GM18907 (cell line): ENCODE measurements at regions not wholly inside any gene's neighbourhood (a gene's known extent, or its start where the extent isn't known, plus 50 kb on each side); places are given as distances from the start of the nearest gene placed in this dataset.

ENCODE experiments used
- ATAC-seq: cut with Tn5 transposase; IDR thresholded peaks from one replicate; pipeline ENCODE4 v1.9.1; 2021; ENCODE audit warnings: mild to moderate bottlenecking, moderate library complexity; ENCODE audit not compliant: unreplicated experiment

- ATAC-seq = no peak
Observed at GRCh38 chr22:19639610-19640135, 74.6 kb upstream of the SEPTIN5 start.

DNA sequence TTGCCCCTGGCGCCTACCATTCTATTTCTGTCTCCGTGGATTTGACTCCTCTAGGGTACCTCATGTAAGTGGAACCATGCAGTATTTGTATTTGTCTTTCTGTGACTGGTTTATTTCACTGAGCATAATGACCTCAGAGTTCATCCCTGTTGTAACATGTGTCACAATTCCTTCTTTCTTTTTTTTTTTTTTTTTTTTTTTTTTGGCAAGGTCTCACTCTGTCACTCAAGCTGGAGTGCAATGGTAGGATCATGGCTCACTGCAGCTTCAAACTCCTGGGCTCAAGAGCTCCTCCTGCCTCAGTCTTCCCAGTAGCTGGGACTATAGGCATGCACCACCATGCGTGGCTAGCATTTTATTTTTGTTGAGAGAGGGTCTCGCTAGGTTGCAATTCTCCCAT is 74.0 kb upstream of the SEPTIN5 start:
- ATAC-seq = no peak

DNA sequence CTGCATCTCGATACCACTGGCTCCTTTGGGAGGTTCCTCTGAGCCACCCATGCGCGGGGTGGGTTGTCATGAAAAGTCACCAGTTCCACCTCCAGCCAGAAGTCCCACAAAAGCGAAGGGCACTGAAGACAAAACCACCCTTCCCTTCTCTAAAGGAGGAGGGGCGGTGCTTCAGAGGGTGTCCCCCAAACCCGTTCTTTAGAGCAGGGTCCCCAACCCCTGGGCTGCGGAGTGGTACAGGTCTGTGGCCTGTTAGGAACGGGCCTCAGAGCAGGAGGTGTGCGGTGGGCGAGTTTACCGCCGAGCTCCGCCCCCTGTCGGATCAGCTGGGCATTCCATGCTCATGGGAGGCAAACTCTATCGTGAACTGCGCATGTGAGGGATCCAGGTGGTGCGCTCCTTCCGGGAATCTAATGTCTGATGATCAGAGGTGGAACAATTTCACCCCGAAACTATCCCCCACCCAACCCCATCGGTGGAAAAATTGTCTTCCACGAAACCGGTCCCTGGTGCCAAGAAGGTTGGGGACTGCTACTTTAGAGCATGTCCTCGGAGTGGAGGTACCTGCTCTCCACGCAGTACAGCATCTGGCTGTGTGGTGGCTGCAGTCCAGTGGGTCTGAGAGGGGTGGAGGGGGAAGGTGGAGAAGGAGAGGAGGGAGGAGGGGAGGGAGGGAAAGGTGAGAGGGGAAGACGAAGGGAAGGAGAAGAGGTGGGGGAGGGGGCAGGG is 72.9 kb upstream of the SEPTIN5 start:
- no peak for ATAC-seq

DNA sequence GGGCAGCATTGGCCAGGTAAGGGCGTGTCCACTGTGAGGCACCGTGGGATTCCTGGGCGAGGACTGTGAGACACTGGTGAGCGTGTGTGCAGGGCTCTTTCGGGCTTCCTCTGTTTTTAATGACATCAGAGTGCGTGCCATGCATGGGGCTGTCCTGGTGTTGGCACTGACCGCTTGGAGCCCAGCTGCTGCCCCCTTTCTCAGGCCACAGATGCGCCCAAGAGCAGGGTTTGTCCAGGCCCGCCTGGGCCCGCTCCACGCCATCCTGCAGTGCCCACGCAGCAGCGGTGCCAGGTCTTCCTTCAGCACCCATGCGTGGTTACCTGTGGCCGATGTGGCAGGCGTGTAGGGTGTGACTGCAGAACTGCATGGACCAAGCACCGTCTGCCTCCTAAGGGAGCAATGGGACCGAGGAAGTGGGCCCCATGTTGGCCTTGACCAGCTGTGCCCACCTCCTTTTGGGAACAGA is 72.3 kb upstream of the SEPTIN5 start:
- no peak for ATAC-seq

- ATAC-seq = no peak
Observed at GRCh38 chr22:19643448-19644313, 70.6 kb upstream of the SEPTIN5 start.

DNA sequence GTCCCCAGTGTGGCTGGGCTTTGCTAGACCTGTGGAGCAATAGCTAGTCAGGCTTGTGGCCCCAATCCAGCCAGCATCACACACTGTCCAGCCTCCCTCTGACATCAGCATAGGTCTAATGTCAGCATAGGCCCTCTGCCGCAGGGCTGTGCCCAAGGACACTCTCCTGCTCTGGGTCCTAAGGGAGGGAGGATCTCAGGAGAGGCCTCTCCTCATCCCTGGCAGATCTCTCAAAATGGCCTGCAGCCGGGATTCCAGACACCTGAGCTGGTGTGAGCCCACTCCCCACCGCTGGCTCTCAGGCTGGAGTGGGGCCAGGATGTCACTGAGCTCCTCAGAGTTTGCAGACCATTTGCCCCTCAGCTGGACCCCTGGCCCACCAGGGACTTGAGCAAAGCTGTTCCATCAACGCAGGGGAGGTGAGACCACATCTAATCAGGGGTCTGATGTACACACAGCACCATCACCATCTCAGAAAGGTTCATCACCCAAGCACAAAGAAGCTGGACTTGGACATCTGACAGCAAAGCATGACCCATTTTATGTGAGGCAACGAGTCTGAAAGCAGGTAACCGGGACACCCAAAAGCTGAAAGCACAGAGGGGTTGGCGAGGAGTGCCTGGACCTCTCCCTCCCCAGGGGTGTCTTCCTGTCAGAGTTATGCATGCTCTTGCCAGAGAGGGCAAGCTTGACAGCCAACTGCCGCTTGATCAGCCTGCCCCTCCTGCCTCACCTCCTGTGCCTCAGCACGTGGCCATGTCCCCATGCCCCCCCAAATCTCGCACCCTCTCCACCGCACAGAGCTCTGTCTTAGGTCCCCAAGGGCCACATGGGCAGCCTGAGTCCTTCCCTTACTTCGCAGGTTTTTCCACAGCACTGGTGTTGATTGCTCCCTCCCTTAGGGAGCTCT is 69.7 kb upstream of the SEPTIN5 start:
- no peak for ATAC-seq

DNA sequence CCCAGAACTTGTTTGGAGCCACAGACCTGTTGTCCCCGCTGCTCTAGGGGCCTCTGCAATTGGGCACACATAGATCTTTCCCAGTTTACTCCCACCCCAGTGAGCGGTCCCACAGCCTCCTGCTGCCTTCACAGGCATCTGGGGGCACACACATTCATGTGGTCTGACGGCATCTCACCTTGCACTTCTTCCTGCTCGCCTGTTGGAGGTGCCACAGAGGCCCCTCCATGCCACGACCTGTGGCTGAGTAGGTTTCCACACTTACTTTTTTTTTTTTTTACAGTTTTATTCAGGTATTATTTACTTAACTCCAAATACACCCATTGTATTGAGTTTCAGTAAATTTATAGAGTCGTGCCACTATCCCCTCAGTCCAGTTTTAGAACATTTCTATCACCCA is 68.9 kb upstream of the SEPTIN5 start:
- no peak for ATAC-seq

GRCh38 chr22:19645905-19646304 is 68.4 kb upstream of the SEPTIN5 start:
- no peak for ATAC-seq

DNA sequence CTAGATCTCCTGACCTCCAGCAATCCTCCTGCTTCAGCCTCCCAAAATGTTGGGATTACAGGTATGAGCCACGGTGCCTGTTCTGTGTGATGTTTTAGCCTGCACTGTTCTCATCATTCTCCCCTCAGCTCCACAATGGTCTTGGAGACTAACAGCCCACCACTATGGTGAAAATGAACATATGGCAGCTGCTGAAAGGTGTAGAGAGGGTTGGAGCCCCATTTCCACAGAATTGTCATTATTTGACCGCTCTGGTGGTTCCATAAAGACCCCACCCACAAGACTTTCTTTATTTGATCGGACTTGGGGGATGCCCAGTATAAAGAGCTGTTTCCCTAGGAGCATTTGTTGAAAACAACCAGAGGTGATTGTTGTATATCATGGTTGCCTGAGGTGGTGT is 67.9 kb upstream of the SEPTIN5 start:
- ATAC-seq = no peak

DNA sequence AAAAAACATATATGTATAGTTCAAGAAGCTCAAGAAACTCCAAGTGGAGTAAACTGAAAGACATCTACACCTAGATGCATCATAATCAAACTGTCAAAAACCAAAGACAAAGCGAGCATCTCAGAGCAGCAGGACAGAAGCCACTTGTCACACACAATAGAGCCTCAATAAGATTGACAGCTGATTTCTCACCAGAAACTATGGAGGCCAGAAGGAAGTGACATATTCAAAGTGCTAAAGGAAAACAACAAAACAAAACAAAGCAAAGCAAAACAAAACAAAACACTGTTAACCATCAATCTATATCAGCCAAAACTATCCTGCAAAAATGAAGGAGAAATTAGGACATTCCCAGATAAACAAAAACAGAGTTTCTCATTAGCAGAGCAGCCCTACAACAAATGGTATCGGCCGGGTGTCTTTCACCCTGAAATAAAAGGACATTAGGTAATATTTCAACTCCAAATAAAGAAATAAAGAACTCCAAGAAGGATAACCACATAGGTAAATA is 65.8 kb upstream of the SEPTIN5 start:
- ATAC-seq = no peak

GRCh38 chr22:19652316-19652715 is 62.0 kb upstream of the SEPTIN5 start:
- no peak for ATAC-seq

GRCh38 chr22:19654338-19654987 is 59.8 kb upstream of the SEPTIN5 start:
- no peak for ATAC-seq

DNA sequence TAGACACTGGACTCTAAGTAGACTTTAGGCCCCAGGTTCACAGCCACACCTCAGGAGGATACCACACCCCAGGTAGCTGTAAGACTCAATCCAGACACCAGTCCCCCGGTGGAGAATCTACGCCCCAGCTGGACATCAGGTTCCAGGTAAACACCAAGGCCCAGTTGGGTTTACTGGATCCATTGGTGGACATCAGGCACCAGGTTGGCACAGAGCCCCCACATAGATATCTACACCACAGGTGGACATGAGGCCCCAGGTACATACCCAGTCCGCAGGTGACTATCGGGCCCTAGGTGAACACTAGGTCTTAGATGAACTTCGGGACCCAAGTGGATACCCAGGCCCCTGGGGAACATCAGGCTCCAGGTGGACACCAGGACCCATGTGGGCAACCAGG is 58.9 kb upstream of the SEPTIN5 start:
- no peak for ATAC-seq

DNA sequence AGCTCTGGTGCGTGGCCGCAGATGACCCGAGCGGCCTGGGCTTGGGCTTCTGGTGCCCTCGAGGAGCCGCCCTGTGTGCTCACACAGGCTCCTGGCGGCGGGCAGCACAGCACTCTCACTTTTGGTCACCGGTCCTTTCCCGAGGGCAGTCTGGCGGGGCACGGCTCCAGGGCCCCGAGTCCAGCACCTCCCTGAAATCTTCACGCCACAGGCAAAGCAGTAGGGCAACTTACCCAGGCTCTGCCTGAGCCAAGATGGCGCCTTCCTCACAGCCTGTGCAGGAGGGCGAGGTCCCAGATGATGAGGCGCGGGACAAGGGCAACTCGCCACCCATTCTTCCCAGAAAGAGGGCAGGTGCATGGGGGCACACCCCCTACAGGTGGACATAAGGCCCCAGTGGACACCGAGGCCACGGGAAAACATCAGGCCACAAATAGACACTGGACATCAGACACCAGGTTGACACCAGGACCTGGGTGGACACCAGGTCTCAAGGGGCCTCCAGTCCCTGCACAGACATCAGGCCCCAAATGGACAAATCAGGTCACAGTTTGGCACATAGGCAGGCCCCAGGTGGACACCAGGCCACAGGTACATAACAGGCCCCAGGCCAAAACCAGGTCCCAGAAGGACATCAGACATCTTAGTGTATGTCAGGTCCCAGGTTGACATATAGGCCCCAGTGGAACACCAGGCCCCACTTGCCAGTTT is 57.6 kb upstream of the SEPTIN5 start:
- ATAC-seq = no peak

DNA sequence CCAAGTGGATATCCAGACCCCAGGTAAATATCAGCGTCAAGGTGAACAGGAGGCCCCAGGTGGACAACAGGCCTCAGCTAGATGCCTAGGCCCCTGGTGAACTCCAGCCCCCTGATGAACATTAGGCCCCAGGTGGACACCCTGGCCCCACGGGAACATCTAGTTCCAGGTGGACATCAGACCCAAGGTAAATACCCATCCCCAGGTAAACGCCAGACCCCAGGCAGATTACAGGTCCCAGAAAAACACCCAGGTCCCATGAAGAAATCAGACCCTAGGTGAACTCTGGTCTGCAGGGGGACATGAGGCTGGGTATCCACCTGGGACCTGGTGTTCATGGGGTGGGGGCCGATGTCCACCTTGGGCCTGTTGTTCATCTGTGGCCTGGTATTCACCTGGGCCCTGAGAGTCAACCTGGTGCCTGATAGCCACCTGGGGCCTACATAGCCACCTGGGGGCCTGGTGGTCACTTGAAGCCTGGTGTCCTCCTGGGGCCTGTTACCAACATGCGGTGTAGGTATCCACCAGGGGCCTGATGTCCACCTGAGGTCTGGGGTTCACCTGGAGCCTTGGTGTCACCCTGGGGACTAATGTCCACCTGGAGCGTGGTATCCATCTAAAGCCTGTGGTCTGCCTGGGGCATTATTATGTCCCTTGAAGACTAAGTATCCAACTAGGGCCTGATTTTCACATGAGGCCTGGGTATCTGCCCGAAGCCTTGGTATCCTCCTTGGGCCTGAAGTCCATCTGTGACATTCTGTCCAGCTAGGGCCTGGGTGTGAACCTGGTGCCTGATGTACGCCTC is 56.8 kb upstream of the SEPTIN5 start:
- ATAC-seq = no peak

DNA sequence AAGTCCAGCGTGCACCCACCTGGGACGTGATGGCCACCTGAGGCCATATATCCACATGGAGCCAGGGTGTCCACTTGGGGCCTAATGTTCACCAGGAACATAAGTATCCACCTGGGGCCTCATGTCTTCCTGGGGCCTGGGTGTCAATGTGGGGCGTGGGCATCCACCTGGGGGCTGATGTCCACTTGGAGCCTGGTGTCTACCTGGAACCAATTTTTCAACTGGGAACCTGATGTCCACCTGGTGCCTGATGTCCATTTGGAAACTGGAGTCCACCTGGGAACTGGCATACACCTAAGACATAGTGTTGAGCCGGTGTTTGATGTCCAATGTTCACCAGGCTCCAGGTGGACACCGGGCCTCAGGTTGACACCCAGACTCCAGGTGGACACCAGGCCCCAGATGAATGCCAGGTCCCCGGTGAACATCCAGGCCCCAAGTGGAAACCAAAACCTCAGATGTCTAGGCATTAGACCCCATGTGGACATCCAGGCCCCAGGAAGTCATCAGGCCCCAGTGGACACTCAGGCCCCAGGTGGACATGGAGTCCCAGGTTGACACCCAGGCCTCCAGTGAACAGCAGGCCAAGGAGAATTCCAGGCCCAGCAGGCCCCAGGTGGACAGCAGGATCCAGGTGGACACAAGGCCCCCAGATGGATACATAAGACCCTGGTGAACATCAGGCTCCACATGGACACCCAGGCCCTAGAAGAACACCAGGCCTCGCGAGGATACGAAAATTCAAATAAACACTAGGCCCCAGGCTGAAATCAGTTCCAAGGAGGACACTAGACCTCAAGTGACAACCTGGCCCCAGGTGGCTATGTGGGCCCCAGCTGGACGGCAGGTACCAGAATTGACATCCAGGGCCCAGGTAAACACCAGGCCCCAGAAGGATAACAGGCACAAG is 56.0 kb upstream of the SEPTIN5 start:
- no peak for ATAC-seq

DNA sequence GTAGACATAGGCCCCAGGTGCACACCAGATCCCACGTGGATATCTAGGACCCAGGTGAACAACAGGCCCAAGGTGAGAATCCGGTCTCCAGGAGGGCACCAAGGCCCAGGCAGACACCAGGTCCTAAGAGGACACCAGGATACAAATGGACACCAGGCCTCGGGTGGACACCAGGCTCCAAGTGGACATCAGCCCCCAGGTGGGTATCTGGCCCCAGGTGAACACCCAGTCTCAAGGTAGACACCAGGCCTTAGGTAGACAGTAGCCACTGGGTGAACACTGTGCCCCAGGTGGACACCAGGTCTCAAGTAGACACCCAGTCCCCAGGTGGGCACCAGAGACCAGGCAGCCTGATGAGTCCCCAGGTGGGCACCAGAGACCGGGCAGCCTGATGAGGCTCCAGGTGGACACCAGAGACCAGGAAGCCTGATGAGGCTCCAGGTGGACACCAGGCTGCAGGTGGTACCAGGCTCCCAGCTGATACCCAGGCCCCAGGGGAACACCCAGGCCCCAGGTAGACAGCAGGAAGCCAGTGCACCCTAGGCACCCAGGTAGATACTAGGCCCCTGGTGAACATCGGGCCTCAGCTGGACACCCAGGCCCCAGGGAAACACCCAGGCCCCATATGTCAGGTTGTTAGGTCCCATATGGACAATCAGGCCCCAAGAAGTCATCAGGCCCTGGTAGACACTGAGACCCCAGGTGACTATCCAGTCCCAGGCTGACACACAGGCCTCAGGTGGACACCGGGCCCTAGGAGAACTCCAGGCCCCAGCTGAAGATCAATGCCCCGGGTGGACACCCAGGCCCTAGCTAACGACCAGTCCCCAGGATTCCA is 55.1 kb upstream of the SEPTIN5 start:
- no peak for ATAC-seq
